ENCODE measurements at regions not wholly inside any gene's neighbourhood (a gene's known extent, or its start where the extent isn't known, plus 50 kb on each side); places are given as distances from the start of the nearest gene placed in this dataset.

GRCh38 chr1:55425310-55425930, 210.3 kb upstream of the USP24 start:
- Histone ChIP-seq H2AFZ (ENCODE audit: low read depth, low read length) (no peak overlapping the region), H2BK15ac (ENCODE audit: low read depth, poor library complexity, severe bottlenecking) (peak overlapping the region; percentile 31), H4K8ac (ENCODE audit: low read length) (no peak overlapping the region), H3K14ac (ENCODE audit: low read length in 2 of 2) (no peak overlapping the region), H3K4me3 (ENCODE audit: insufficient read depth in 1 of 2, low read depth in 1 of 2, low read length in 2 of 2) (no peak overlapping the region), H2BK120ac (ENCODE audit: low read depth, low read length) (peak overlapping the region; percentile 88), H3K36me3 (ENCODE audit: control insufficient read depth in 1 of 2, insufficient read depth in 2 of 2, low read depth in 1 of 2, low read length in 2 of 2) (no peaks in the 10 kb centered on the region), H3K4me1 (ENCODE audit: control insufficient read depth, insufficient read depth, low read depth, low read length) (peaks cover 14% of the 10 kb centered on the region), H2AK5ac (ENCODE audit: low read length, severe bottlenecking) (no peak overlapping the region), H3K27ac (ENCODE audit: low read length, poor library complexity, severe bottlenecking) (no peak overlapping the region), H3K18ac (ENCODE audit: low read depth in 1 of 2, low read length in 2 of 2) (peak overlapping the region; percentile 48 to 72), H3K4ac (ENCODE audit: low read depth in 1 of 2, low read length in 2 of 2) (peak overlapping the region in 1 of 2 experiments; percentile 60), H3K9ac (ENCODE audit: low read length) (no peak overlapping the region), H3K23ac (ENCODE audit: low read length in 2 of 2) (peak overlapping the region in 1 of 2 experiments; percentile 27), H2BK5ac (ENCODE audit: low read depth, low read length, poor library complexity, severe bottlenecking) (no peak overlapping the region), H3K27me3 (ENCODE audit: control insufficient read depth in 1 of 2, insufficient read depth in 1 of 2, low read length in 2 of 2) (no peaks in the 10 kb centered on the region), H3K4me2 (ENCODE audit: low read length, poor library complexity, severe bottlenecking) (no peak overlapping the region), H3K79me1 (replicated peaks; ENCODE audit: low read length, poor library complexity, severe bottlenecking) (no peaks in the 10 kb centered on the region), H4K91ac (ENCODE audit: low read length) (peak overlapping the region; percentile 70), H2BK12ac (ENCODE audit: low read length in 2 of 2) (peak overlapping the region; percentile 75 to 96), H3K9me3 (ENCODE audit: control insufficient read depth, low read length) (peaks cover 4% of the 10 kb centered on the region)
- no peak for DNase-seq
- WGBS = 96% methylated on average over 7 of the region's 9 CpGs

GRCh38 chr1:55423376-55423775, 208.2 kb upstream of the USP24 start:
- Histone ChIP-seq H3K27ac (ENCODE audit: low read length, poor library complexity, severe bottlenecking) (no peak overlapping the region), H2AK5ac (ENCODE audit: low read length, severe bottlenecking) (no peak overlapping the region), H3K9ac (ENCODE audit: low read length) (peak overlapping the region; percentile 5), H3K79me1 (replicated peaks; ENCODE audit: low read length, poor library complexity, severe bottlenecking) (no peaks in the 10 kb centered on the region), H2BK15ac (ENCODE audit: low read depth, poor library complexity, severe bottlenecking) (no peak overlapping the region), H3K4me1 (ENCODE audit: control insufficient read depth, insufficient read depth, low read depth, low read length) (peaks cover 5% of the 10 kb centered on the region), H2BK5ac (ENCODE audit: low read depth, low read length, poor library complexity, severe bottlenecking) (no peak overlapping the region), H3K9me3 (ENCODE audit: control insufficient read depth, low read length) (peaks cover 4% of the 10 kb centered on the region), H3K36me3 (ENCODE audit: control insufficient read depth in 1 of 2, insufficient read depth in 2 of 2, low read depth in 1 of 2, low read length in 2 of 2) (no peaks in the 10 kb centered on the region), H3K27me3 (ENCODE audit: control insufficient read depth in 1 of 2, insufficient read depth in 1 of 2, low read length in 2 of 2) (no peaks in the 10 kb centered on the region), H3K14ac (ENCODE audit: low read length in 2 of 2) (no peak overlapping the region), H3K4me2 (ENCODE audit: low read length, poor library complexity, severe bottlenecking) (no peak overlapping the region), H4K8ac (ENCODE audit: low read length) (no peak overlapping the region), H2AFZ (ENCODE audit: low read depth, low read length) (no peak overlapping the region), H3K4ac (ENCODE audit: low read depth in 1 of 2, low read length in 2 of 2) (peak overlapping the region in 1 of 2 experiments; percentile 70), H3K23ac (ENCODE audit: low read length in 2 of 2) (no peak overlapping the region), H4K91ac (ENCODE audit: low read length) (no peak overlapping the region), H2BK12ac (ENCODE audit: low read length in 2 of 2) (no peak overlapping the region), H2BK120ac (ENCODE audit: low read depth, low read length) (peak overlapping the region; percentile 2), H3K4me3 (ENCODE audit: insufficient read depth in 1 of 2, low read depth in 1 of 2, low read length in 2 of 2) (no peak overlapping the region), H3K18ac (ENCODE audit: low read depth in 1 of 2, low read length in 2 of 2) (peak overlapping the region; percentile 37 to 88)
- WGBS = 29% methylated on average over 1 of the region's 1 CpG
- peak; percentile 76 for DNase-seq

GRCh38 chr1:55420929-55421716, 206.0 kb upstream of the USP24 start:
- H2BK120ac ChIP-seq (ENCODE audit: low read depth, low read length) = no peak overlapping the region
- H2BK5ac ChIP-seq (ENCODE audit: low read depth, low read length, poor library complexity, severe bottlenecking) = no peak overlapping the region
- H3K27me3 ChIP-seq (ENCODE audit: control insufficient read depth in 1 of 2, insufficient read depth in 1 of 2, low read length in 2 of 2) = no peaks in the 10 kb centered on the region
- no peak for DNase-seq
- peak overlapping the region; percentile 28 to 42 for H3K18ac ChIP-seq (ENCODE audit: low read depth in 1 of 2, low read length in 2 of 2)
- no peaks in the 10 kb centered on the region for H3K36me3 ChIP-seq (ENCODE audit: control insufficient read depth in 1 of 2, insufficient read depth in 2 of 2, low read depth in 1 of 2, low read length in 2 of 2)
- H2AFZ ChIP-seq (ENCODE audit: low read depth, low read length) = no peak overlapping the region
- no peak overlapping the region for H3K23ac ChIP-seq (ENCODE audit: low read length in 2 of 2)
- H2BK15ac ChIP-seq (ENCODE audit: low read depth, poor library complexity, severe bottlenecking) = no peak overlapping the region
- no peaks in the 10 kb centered on the region for H3K79me1 ChIP-seq (replicated peaks; ENCODE audit: low read length, poor library complexity, severe bottlenecking)
- peak overlapping the region; percentile 33 for H3K9ac ChIP-seq (ENCODE audit: low read length)
- WGBS = 58% methylated on average over 2 of the region's 3 CpGs
- peak overlapping the region in 1 of 2 experiments; percentile 7 for H3K14ac ChIP-seq (ENCODE audit: low read length in 2 of 2)
- no peak overlapping the region for H3K4me2 ChIP-seq (ENCODE audit: low read length, poor library complexity, severe bottlenecking)
- peak overlapping the region in 1 of 2 experiments; percentile 95 for H2BK12ac ChIP-seq (ENCODE audit: low read length in 2 of 2)
- no peak overlapping the region for H2AK5ac ChIP-seq (ENCODE audit: low read length, severe bottlenecking)
- no peak overlapping the region for H3K4me3 ChIP-seq (ENCODE audit: insufficient read depth in 1 of 2, low read depth in 1 of 2, low read length in 2 of 2)
- H3K9me3 ChIP-seq (ENCODE audit: control insufficient read depth, low read length) = peaks cover 4% of the 10 kb centered on the region
- H3K4me1 ChIP-seq (ENCODE audit: control insufficient read depth, insufficient read depth, low read depth, low read length) = no peaks in the 10 kb centered on the region
- peak overlapping the region in 1 of 2 experiments; percentile 71 for H3K4ac ChIP-seq (ENCODE audit: low read depth in 1 of 2, low read length in 2 of 2)
- no peak overlapping the region for H4K91ac ChIP-seq (ENCODE audit: low read length)
- H3K27ac ChIP-seq (ENCODE audit: low read length, poor library complexity, severe bottlenecking) = no peak overlapping the region
- peak overlapping the region; percentile 69 for H4K8ac ChIP-seq (ENCODE audit: low read length)

- no peak overlapping the region for H2AFZ ChIP-seq (ENCODE audit: low read depth, low read length)
- H3K9ac ChIP-seq (ENCODE audit: low read length) = peak overlapping the region; percentile 33
- no peak for DNase-seq
- no peak overlapping the region for H3K4me3 ChIP-seq (ENCODE audit: insufficient read depth in 1 of 2, low read depth in 1 of 2, low read length in 2 of 2)
- H4K91ac ChIP-seq (ENCODE audit: low read length) = no peak overlapping the region
- no peak overlapping the region for H3K27ac ChIP-seq (ENCODE audit: low read length, poor library complexity, severe bottlenecking)
- H3K4ac ChIP-seq (ENCODE audit: low read depth in 1 of 2, low read length in 2 of 2) = no peak overlapping the region
- no peak overlapping the region for H4K8ac ChIP-seq (ENCODE audit: low read length)
- H3K36me3 ChIP-seq (ENCODE audit: control insufficient read depth in 1 of 2, insufficient read depth in 2 of 2, low read depth in 1 of 2, low read length in 2 of 2) = no peaks in the 10 kb centered on the region
- no peak overlapping the region for H3K23ac ChIP-seq (ENCODE audit: low read length in 2 of 2)
- H2BK15ac ChIP-seq (ENCODE audit: low read depth, poor library complexity, severe bottlenecking) = no peak overlapping the region
- no peak overlapping the region for H2AK5ac ChIP-seq (ENCODE audit: low read length, severe bottlenecking)
- 70% methylated on average over 2 of the region's 2 CpGs for WGBS
- no peaks in the 10 kb centered on the region for H3K4me1 ChIP-seq (ENCODE audit: control insufficient read depth, insufficient read depth, low read depth, low read length)
- no peak overlapping the region for H2BK120ac ChIP-seq (ENCODE audit: low read depth, low read length)
- no peaks in the 10 kb centered on the region for H3K27me3 ChIP-seq (ENCODE audit: control insufficient read depth in 1 of 2, insufficient read depth in 1 of 2, low read length in 2 of 2)
- no peak overlapping the region for H3K14ac ChIP-seq (ENCODE audit: low read length in 2 of 2)
- H3K79me1 ChIP-seq (replicated peaks; ENCODE audit: low read length, poor library complexity, severe bottlenecking) = no peaks in the 10 kb centered on the region
- no peak overlapping the region for H2BK5ac ChIP-seq (ENCODE audit: low read depth, low read length, poor library complexity, severe bottlenecking)
- no peak overlapping the region for H2BK12ac ChIP-seq (ENCODE audit: low read length in 2 of 2)
- H3K9me3 ChIP-seq (ENCODE audit: control insufficient read depth, low read length) = peaks cover 4% of the 10 kb centered on the region
- H3K4me2 ChIP-seq (ENCODE audit: low read length, poor library complexity, severe bottlenecking) = no peak overlapping the region
- H3K18ac ChIP-seq (ENCODE audit: low read depth in 1 of 2, low read length in 2 of 2) = no peak overlapping the region
Measured at GRCh38 chr1:55420026-55420425, 204.9 kb upstream of the USP24 start.
